Astrocyte (in vitro differentiated cells and primary cell): ENCODE measurements at regions not wholly inside any gene's neighbourhood (a gene's known extent, or its start where the extent isn't known, plus 50 kb on each side); places are given as distances from the start of the nearest gene placed in this dataset.

Experiments
- DNase-seq: peaks from one replicate; pipeline ENCODE4 v3.0.0-alpha.2; 2010; ENCODE audit warnings: low read depth
- FAIRE-seq: peaks from 2 replicates; lab custom pipeline; 2011; peaks lifted over from hg19 to GRCh38; lab: Jason Lieb, UNC
- H2AFZ ChIP-seq: 2 replicates; pipeline ENCODE4 v1.6.0; 2012; ENCODE audit warnings: low read depth, low read length, inconsistent platforms
- H3K27ac ChIP-seq: 2 replicates; pipeline ENCODE4 v1.5.1; 2011; ENCODE audit warnings: low read depth, low read length, inconsistent platforms
- H3K27me3 ChIP-seq: 2 replicates; pipeline ENCODE4 v1.6.0; 2011; ENCODE audit warnings: low read length, inconsistent platforms; ENCODE audit not compliant: insufficient read depth
- H3K36me3 ChIP-seq: 2 replicates; pipeline ENCODE4 v1.5.1; 2011; ENCODE audit warnings: low read length, inconsistent platforms; ENCODE audit not compliant: insufficient read depth
- H3K4me1 ChIP-seq: 2 replicates; pipeline ENCODE4 v1.5.1; 2011; ENCODE audit warnings: low read length, inconsistent platforms; ENCODE audit not compliant: insufficient read depth
- H3K4me2 ChIP-seq: 2 replicates; pipeline ENCODE4 v1.6.0; 2012; ENCODE audit warnings: low read length, inconsistent platforms
- H3K4me3 ChIP-seq: 2 replicates; pipeline ENCODE4 v1.5.1; 2011; ENCODE audit warnings: low read depth, mild to moderate bottlenecking, low read length, inconsistent platforms; ENCODE audit not compliant: insufficient read depth
- H3K79me2 ChIP-seq: 2 replicates; pipeline ENCODE4 v1.6.0; 2012; ENCODE audit warnings: mild to moderate bottlenecking, low read length, inconsistent platforms; ENCODE audit not compliant: insufficient read depth
- H3K9ac ChIP-seq: 2 replicates; pipeline ENCODE4 v1.6.0; 2012; ENCODE audit warnings: mild to moderate bottlenecking, low read length, inconsistent platforms
- H3K9me3 ChIP-seq: 2 replicates; pipeline ENCODE4 v1.5.1; 2012; ENCODE audit warnings: low read depth, mild to moderate bottlenecking, low read length, inconsistent platforms; ENCODE audit not compliant: insufficient read depth
- H4K20me1 ChIP-seq: 2 replicates; pipeline ENCODE4 v1.6.0; 2012; ENCODE audit warnings: low read length, inconsistent platforms; ENCODE audit not compliant: insufficient read depth
- H3K27ac Mint-ChIP-seq: one replicate; pipeline ENCODE4 v1.8.0; 2021; ENCODE audit warnings: mild to moderate bottlenecking, mixed read lengths; ENCODE audit not compliant: unreplicated experiment
- H3K27me3 Mint-ChIP-seq: one replicate; pipeline ENCODE4 v1.8.0; 2021; ENCODE audit warnings: low read depth, mixed read lengths; ENCODE audit not compliant: unreplicated experiment
- H3K36me3 Mint-ChIP-seq: one replicate; pipeline ENCODE4 v1.8.0; 2021; ENCODE audit warnings: low read depth, mixed read lengths; ENCODE audit not compliant: unreplicated experiment
- H3K4me1 Mint-ChIP-seq: one replicate; pipeline ENCODE4 v1.8.0; 2021; ENCODE audit warnings: low read depth, mixed read lengths; ENCODE audit not compliant: unreplicated experiment
- H3K4me3 Mint-ChIP-seq: one replicate; pipeline ENCODE4 v1.8.0; 2021; ENCODE audit warnings: mild to moderate bottlenecking, moderate library complexity, mixed read lengths; ENCODE audit not compliant: unreplicated experiment
- H3K9me3 Mint-ChIP-seq: one replicate; pipeline ENCODE4 v1.8.0; 2021; ENCODE audit warnings: mild to moderate bottlenecking, mixed read lengths; ENCODE audit not compliant: unreplicated experiment
- CTCF ChIP-seq: IDR thresholded peaks from 2 replicates; pipeline ENCODE4 v1.5.1; 2011; ENCODE audit warnings: low read depth, mild to moderate bottlenecking, inconsistent platforms, low read length, moderate library complexity; ENCODE audit not compliant: insufficient read depth
- EZH2 ChIP-seq: IDR thresholded peaks from 2 replicates; pipeline ENCODE4 v1.6.1; 2012; ENCODE audit warnings: mild to moderate bottlenecking, low read length, inconsistent platforms; ENCODE audit not compliant: insufficient read depth

DNA sequence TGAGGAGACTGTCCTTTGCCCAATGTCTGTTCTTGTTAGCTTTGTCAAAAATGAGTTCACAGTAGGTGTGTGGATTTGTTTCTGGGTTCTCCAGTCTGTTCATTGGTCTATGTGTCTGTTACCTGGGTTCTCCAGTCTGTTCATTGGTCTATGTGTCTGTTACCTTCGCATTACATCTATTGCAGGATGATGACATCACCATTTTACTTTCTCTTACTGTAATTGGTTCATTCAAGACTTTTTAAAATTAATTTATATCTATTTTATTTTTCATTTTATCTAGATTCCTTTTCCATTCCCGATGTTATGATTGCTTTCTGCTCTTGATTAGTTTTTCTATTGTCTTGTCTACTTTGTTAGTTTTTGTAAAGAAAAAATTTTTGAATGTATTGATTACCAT lies 615.5 kb downstream of the SOX5 start:
- Mint-ChIP-seq H3K27me3 (no peaks in the 10 kb centered on the region), H3K4me3 (no peak overlapping the region), H3K27ac (no peak overlapping the region), H3K36me3 (no peaks in the 10 kb centered on the region), H3K4me1 (no peaks in the 10 kb centered on the region), H3K9me3 (no peaks in the 10 kb centered on the region)
- DNase-seq, result no peak
- Histone ChIP-seq H3K9me3 (no peaks in the 10 kb centered on the region), H3K4me1 (no peaks in the 10 kb centered on the region), H3K79me2 (no peaks in the 10 kb centered on the region), H3K27me3 (no peaks in the 10 kb centered on the region), H3K4me2 (no peak overlapping the region), H2AFZ (no peak overlapping the region), H3K27ac (no peak overlapping the region), H3K9ac (no peak overlapping the region), H3K4me3 (no peak overlapping the region), H4K20me1 (no peaks in the 10 kb centered on the region), H3K36me3 (no peaks in the 10 kb centered on the region)
- no peak for FAIRE-seq
- TF ChIP-seq CTCF, result no peak
- TF ChIP-seq EZH2, result no peak

DNA sequence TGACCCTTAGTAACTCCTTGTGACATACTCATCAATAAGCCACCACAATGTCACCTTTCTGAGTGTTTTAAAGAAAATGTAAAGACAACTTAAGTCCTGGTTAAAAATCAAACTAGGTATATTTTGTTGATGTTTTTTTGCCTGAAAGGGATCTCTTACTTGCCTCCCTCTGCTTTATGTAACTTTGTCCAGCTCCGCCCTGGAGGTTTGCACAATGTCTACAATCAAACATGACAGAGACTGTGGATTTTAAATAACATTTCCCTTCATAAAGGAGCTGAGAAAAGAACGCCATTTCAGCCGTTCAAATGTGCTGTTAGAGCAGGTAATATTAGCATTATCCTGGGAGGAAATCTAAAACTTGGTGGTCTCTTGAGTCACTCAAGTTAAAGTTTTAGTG lies 613.9 kb downstream of the SOX5 start:
- Histone ChIP-seq H3K9ac (no peak overlapping the region), H3K79me2 (no peaks in the 10 kb centered on the region), H3K4me1 (no peaks in the 10 kb centered on the region), H3K27ac (no peak overlapping the region), H2AFZ (no peak overlapping the region), H3K36me3 (no peaks in the 10 kb centered on the region), H3K9me3 (no peaks in the 10 kb centered on the region), H4K20me1 (no peaks in the 10 kb centered on the region), H3K4me3 (no peak overlapping the region), H3K4me2 (no peak overlapping the region), H3K27me3 (no peaks in the 10 kb centered on the region)
- FAIRE-seq (no peak), DNase-seq (no peak)
- no peak overlapping the region for H3K27ac Mint-ChIP-seq
- H3K36me3 Mint-ChIP-seq, result no peaks in the 10 kb centered on the region
- H3K27me3 Mint-ChIP-seq, result no peaks in the 10 kb centered on the region
- H3K4me3 Mint-ChIP-seq, result no peak overlapping the region
- H3K9me3 Mint-ChIP-seq, result no peaks in the 10 kb centered on the region
- H3K4me1 Mint-ChIP-seq, result no peaks in the 10 kb centered on the region
- TF ChIP-seq CTCF (no peak), EZH2 (no peak)

DNA sequence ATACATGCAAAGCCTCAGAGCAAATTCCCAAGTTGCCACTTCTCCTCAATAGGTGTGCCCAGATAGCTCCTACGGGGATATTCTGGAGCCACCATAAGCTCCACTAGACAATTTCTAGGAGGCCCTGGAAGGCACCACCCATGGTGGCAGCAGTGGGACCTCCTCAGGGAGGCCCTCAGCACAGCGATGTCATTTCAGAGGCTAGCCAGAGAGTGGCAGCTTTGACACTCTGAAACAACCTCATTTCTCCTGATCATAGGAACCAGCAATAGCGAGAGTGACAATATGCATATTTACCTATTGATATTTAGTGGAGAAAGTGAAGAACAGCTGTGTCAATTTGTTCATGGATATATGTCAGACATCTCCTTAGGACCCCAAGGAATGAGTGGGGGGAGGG lies 612.3 kb downstream of the SOX5 start:
- no peak for FAIRE-seq
- H3K36me3 Mint-ChIP-seq, result no peaks in the 10 kb centered on the region

More for the DNA sequence above, 612.3 kb downstream of the SOX5 start:
- H3K27ac ChIP-seq, result no peak overlapping the region
- no peaks in the 10 kb centered on the region for H3K4me1 ChIP-seq
- no peaks in the 10 kb centered on the region for H3K9me3 ChIP-seq
- no peaks in the 10 kb centered on the region for H4K20me1 ChIP-seq
- Mint-ChIP-seq H3K27ac (no peak overlapping the region), H3K27me3 (no peaks in the 10 kb centered on the region), H3K4me3 (no peak overlapping the region), H3K9me3 (no peaks in the 10 kb centered on the region), H3K4me1 (no peaks in the 10 kb centered on the region)
- DNase-seq, result no peak
- H3K27me3 ChIP-seq, result no peaks in the 10 kb centered on the region
- no peaks in the 10 kb centered on the region for H3K36me3 ChIP-seq
- no peak overlapping the region for H2AFZ ChIP-seq
- no peaks in the 10 kb centered on the region for H3K79me2 ChIP-seq
- H3K4me2 ChIP-seq, result no peak overlapping the region
- no peak overlapping the region for H3K4me3 ChIP-seq
- no peak overlapping the region for H3K9ac ChIP-seq
- TF ChIP-seq EZH2, result no peak
- TF ChIP-seq CTCF, result no peak
